Activated naive CD4-positive, alpha-beta T cell treated with anti-CD3 and anti-CD28 coated beads, Interleukin-2, amount 10 ng/mL, durations not matched to agents 7 days and 5 days (primary cell): ENCODE measurements at regions not wholly inside any gene's neighbourhood (a gene's known extent, or its start where the extent isn't known, plus 50 kb on each side); places are given as distances from the start of the nearest gene placed in this dataset.
A peak's percentile ranks its signal among the peaks of the same experiment; 100 is the strongest.
"Not testable (repeated sequence)": the region's sequence is repeated elsewhere in the genome, so short reads cannot be mapped to it uniquely, and the experiment has no call there.

Experiments used
- CTCF ChIA-PET: fragments of 350-600 bp; sonication (Branson Sonifier 250); formaldehyde crosslinking; loops from one replicate; lab custom pipeline; 2021; ENCODE audit warnings: antibody characterized with exemption; lab: Charles Lee
- DNase-seq: peaks from one replicate; pipeline ENCODE4 v3.0.0-alpha.2; 2020
- H3K27ac Mint-ChIP-seq: one replicate; pipeline ENCODE4 v1.8.0; 2021; ENCODE audit warnings: mild to moderate bottlenecking, moderate library complexity, mixed read lengths
- H3K27me3 Mint-ChIP-seq: one replicate; pipeline ENCODE4 v1.8.0; 2021; ENCODE audit warnings: mild to moderate bottlenecking, mixed read lengths
- H3K36me3 Mint-ChIP-seq: one replicate; pipeline ENCODE4 v1.8.0; 2021; ENCODE audit warnings: mixed read lengths
- H3K4me1 Mint-ChIP-seq: one replicate; pipeline ENCODE4 v1.8.0; 2021; ENCODE audit warnings: mixed read lengths
- H3K4me3 Mint-ChIP-seq: one replicate; pipeline ENCODE4 v1.8.0; 2021; ENCODE audit warnings: mild to moderate bottlenecking, moderate library complexity, mixed read lengths
- H3K9me3 Mint-ChIP-seq: one replicate; pipeline ENCODE4 v1.8.0; 2021; ENCODE audit warnings: mixed read lengths

DNA sequence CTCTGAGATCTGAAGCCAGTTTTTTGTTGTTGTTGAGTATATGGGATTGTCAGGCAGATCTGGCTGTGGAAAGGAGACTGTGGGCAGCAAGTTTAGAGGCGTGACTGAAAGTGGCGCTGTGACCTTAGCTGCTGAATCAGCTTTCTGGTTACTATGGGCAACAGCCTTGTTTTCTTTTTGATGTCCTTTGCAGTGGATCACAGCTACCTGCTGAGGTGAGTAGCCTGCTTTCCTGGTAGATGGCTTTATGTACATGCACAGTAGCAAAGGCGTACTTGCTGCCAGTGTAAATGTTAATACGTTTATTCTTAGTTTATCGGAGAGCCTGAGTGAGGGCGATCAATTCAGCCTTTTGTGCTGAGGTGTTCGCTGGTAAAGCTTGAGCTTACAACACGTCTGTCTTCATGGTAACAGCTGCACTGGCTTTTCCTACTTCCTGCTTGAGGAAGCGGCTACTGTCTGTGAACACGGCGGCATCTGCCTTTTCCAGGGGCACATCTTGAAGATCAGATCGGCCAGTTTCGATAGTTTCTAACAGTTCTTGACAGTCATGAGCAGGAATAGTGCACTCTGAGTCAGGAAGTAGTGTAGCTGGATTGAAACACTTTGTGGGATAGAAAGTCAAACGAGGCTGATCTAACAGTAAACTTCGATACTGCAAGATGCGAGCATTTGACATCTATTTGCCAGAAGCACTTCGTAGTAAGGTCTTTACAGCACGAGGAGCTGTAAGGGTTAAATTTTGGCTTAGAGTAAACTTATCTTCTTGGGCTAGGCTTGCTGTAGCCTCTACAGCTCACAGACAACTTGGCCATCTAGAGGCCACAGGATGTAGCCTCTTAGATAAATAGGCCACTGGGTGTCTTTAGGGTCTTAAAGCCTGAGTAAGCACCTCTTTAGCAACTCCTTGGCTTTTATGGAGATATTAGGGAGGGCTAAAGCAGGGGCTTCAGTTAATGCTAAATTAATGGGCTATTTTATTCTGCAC lies 161.1 kb upstream of the FRG2C start:
- CTCF ChIA-PET, H3K4me3 Mint-ChIP-seq, H3K4me1 Mint-ChIP-seq, H3K27me3 Mint-ChIP-seq, H3K36me3 Mint-ChIP-seq, H3K27ac Mint-ChIP-seq, DNase-seq: not testable (repeated sequence)
- H3K9me3 Mint-ChIP-seq = peaks cover 32% of the 10 kb centered on the region

- H3K27me3 Mint-ChIP-seq = no peaks in the 10 kb centered on the region
- H3K4me1 Mint-ChIP-seq = no peaks in the 10 kb centered on the region
- H3K9me3 Mint-ChIP-seq = peaks cover 46% of the 10 kb centered on the region
- no peak for DNase-seq
- H3K36me3 Mint-ChIP-seq = no peaks in the 10 kb centered on the region
- H3K4me3 Mint-ChIP-seq = no peak overlapping the region
- CTCF ChIA-PET = no interaction called here
- H3K27ac Mint-ChIP-seq = no peak overlapping the region
Measured at GRCh38 chr3:75506603-75507002, 157.5 kb upstream of the FRG2C start.

DNA sequence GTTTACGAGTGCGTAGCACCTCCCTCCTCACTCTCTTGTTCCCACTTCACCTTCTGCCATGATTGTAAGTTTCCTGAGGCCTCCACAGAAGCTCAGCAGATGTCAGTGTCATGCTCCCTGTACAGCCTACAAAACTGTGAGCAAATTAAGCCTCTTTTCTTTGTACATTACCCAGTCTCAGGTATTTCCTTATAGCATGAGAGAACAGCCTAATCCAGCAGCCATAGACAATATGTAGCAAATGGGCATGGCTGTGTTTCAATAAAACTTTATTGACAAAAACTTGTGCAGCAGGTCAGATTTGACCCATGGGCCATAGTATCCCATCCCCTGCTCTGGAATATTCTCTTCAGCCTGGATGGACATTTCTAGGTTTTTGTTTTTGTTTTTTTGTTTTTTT lies 156.2 kb upstream of the FRG2C start:
- CTCF ChIA-PET, H3K4me3 Mint-ChIP-seq, H3K27ac Mint-ChIP-seq, H3K36me3 Mint-ChIP-seq, DNase-seq, H3K4me1 Mint-ChIP-seq, H3K27me3 Mint-ChIP-seq: not testable (repeated sequence)
- peaks cover 44% of the 10 kb centered on the region for H3K9me3 Mint-ChIP-seq

DNA sequence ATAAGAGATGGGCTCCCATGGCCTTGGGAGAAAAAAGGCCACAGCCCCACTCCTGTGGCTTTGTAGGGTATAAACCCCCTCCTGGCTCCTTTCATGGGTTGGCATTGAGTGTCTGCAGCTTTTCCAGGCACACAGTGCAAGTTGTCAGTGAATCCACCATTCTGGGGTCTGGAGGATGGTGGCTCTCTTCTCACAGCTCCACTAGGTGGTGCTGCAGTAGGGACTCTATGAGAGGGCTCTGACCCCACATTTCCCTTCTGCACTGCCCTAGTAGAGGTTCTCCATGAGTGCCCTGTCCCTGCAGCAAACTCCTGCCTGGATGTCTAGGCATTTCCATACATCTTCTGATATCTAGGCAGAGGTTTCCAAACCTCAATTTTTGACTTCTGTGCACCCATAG lies 136.5 kb upstream of the FRG2C start:
- H3K9me3 Mint-ChIP-seq, CTCF ChIA-PET, H3K27me3 Mint-ChIP-seq, H3K27ac Mint-ChIP-seq, H3K4me1 Mint-ChIP-seq, H3K4me3 Mint-ChIP-seq, DNase-seq, H3K36me3 Mint-ChIP-seq: not testable (repeated sequence)

GRCh38 chr3:75552095-75552494 lies 112.0 kb upstream of the FRG2C start:
- CTCF ChIA-PET, H3K36me3 Mint-ChIP-seq, H3K27me3 Mint-ChIP-seq, H3K4me1 Mint-ChIP-seq, H3K4me3 Mint-ChIP-seq, H3K27ac Mint-ChIP-seq: not testable (repeated sequence)
- peak; percentile 39 for DNase-seq
- H3K9me3 Mint-ChIP-seq = peaks cover 42% of the 10 kb centered on the region

DNA sequence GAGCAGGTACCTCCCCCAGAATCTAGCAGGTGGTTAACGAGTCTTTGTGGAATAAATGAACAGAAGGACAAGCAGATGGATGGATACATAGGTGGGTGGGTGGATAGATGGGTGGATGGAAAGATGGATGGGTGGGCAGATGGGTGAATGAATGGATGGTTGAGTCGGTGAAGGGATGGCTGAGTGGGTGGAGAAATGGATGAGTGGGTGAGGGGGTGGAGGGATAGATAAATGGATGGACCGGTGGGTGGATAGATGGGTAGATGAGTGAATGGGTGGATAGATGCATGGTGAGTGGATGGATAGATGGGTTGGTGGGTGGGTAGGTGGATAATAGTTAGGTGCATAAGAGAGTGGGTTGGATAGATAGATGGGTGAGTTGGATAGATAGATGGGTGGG lies 99.7 kb upstream of the FRG2C start:
- DNase-seq, H3K27me3 Mint-ChIP-seq, H3K36me3 Mint-ChIP-seq, H3K9me3 Mint-ChIP-seq, H3K27ac Mint-ChIP-seq, H3K4me1 Mint-ChIP-seq, CTCF ChIA-PET, H3K4me3 Mint-ChIP-seq: not testable (repeated sequence)

DNA sequence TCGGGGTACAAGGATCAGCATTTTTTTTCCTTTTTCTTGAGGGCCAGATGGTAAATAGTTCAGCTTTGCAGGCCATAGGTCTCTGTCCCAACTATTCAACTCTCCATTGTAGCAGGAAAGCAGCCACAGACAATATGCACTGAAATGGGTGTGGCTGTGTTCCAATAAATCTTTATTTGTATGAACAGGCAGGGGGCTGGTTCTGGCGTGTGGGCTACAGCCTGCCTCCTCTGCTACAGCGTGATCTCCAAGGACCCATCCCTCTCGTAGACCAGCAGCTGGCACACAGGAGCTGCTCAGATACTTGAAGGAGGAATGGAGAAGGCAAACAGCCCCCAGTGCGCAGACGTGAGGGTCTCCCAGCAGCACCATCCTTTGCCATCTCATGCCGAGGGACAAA lies 91.8 kb upstream of the FRG2C start:
- DNase-seq, H3K4me1 Mint-ChIP-seq, H3K9me3 Mint-ChIP-seq, H3K36me3 Mint-ChIP-seq, CTCF ChIA-PET, H3K4me3 Mint-ChIP-seq, H3K27ac Mint-ChIP-seq, H3K27me3 Mint-ChIP-seq: not testable (repeated sequence)

GRCh38 chr3:75579091-75579490 lies 85.0 kb upstream of the FRG2C start:
- CTCF ChIA-PET = not testable (repeated sequence)

GRCh38 chr3:75579536-75579935 lies 84.6 kb upstream of the FRG2C start:
- H3K9me3 Mint-ChIP-seq, H3K4me3 Mint-ChIP-seq, H3K4me1 Mint-ChIP-seq, H3K27ac Mint-ChIP-seq, H3K36me3 Mint-ChIP-seq, DNase-seq: not testable (repeated sequence)
- peaks cover 30% of the 10 kb centered on the region for H3K27me3 Mint-ChIP-seq
- CTCF ChIA-PET = interaction anchor here (1.5 kb wide), 1 partner anchor 10 kb away, joined by 4 read pairs; no protein-coding TSS in a partner anchor

More at GRCh38 chr3:75579091-75579490, 85.0 kb upstream of the FRG2C start:
- not testable (repeated sequence) for H3K4me3 Mint-ChIP-seq, H3K36me3 Mint-ChIP-seq, H3K27ac Mint-ChIP-seq, H3K4me1 Mint-ChIP-seq, H3K9me3 Mint-ChIP-seq, DNase-seq
- H3K27me3 Mint-ChIP-seq = peaks cover 30% of the 10 kb centered on the region

- H3K4me3 Mint-ChIP-seq, H3K4me1 Mint-ChIP-seq, H3K36me3 Mint-ChIP-seq, H3K27ac Mint-ChIP-seq, H3K9me3 Mint-ChIP-seq: not testable (repeated sequence)
- peaks cover 30% of the 10 kb centered on the region for H3K27me3 Mint-ChIP-seq
- peak; percentile 48 for DNase-seq
- CTCF ChIA-PET = interaction anchor here (1.5 kb wide), 1 partner anchor 10 kb away, joined by 4 read pairs; no protein-coding TSS in a partner anchor
Measured at GRCh38 chr3:75579981-75580782, 83.9 kb upstream of the FRG2C start.

DNA sequence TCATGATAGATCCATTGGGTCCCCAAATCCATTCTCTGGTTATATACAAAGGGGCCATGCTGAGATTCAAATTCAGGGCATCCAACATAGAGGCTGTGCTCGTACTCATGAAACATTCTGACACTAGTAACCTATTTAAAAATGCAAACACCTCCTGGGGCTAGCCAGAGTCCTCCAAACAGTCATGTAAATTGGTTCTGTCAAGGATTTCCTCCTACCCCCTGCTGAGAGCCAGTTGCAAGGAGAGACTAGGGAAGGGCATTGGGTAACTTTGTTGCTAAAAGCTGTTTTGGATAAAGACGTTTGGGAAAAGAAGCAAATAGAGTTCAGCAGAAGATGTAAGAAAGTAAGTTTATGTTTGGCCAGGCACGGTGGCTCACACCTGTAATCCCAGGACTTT lies 81.6 kb upstream of the FRG2C start:
- H3K27ac Mint-ChIP-seq, H3K4me3 Mint-ChIP-seq, H3K9me3 Mint-ChIP-seq, H3K4me1 Mint-ChIP-seq, H3K36me3 Mint-ChIP-seq, DNase-seq, CTCF ChIA-PET: not testable (repeated sequence)
- H3K27me3 Mint-ChIP-seq = peaks cover 30% of the 10 kb centered on the region

GRCh38 chr3:75583116-75583515 lies 81.0 kb upstream of the FRG2C start:
- DNase-seq, H3K4me3 Mint-ChIP-seq, CTCF ChIA-PET, H3K36me3 Mint-ChIP-seq, H3K27ac Mint-ChIP-seq, H3K9me3 Mint-ChIP-seq, H3K4me1 Mint-ChIP-seq: not testable (repeated sequence)
- peaks cover 30% of the 10 kb centered on the region for H3K27me3 Mint-ChIP-seq

DNA sequence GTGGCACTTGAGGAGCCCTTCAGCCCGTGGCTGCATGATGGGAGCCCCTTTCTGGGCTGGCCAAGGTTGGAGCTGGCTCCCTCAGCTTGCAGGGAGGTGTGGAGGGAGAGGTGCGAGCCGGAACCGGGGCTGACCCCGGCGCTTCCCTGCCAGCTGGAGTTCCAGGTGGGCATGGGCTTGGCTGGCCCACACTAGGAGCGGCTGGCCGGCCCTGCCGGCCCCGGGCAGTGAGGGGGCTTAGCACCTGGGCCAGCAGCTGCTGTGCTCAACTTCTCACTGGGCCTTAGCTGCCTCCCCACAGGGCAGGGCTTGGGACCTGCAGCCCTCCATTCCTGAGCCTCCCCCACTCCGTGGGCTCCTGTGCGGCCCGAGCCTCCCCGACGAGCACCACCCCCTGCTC lies 76.4 kb upstream of the FRG2C start:
- DNase-seq, H3K9me3 Mint-ChIP-seq, CTCF ChIA-PET, H3K4me3 Mint-ChIP-seq, H3K4me1 Mint-ChIP-seq, H3K36me3 Mint-ChIP-seq, H3K27ac Mint-ChIP-seq, H3K27me3 Mint-ChIP-seq: not testable (repeated sequence)

DNA sequence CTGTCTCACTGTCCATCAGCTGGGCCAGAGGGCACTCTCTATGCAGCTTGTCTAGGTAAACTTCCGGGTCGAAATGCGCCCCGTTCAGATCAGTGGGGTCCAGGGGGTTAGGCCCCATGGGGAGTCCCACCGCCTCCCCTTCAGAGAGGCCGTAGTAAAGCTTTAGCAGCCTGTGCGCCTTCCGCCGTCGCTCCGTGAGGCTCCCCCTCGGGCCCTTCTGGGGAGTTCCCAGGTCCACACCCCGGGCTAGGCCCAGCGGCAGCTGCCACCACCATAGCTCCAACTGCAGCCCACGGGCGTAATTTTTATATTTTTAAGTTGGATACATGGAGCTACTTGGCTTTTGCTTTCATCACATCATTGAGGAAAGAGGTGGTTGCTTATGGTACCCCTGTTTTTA lies 73.7 kb upstream of the FRG2C start:
- CTCF ChIA-PET = interaction anchor here (1.2 kb wide), 1 partner anchor 10 kb away, joined by 4 read pairs; no protein-coding TSS in a partner anchor

More for the DNA sequence above, 73.7 kb upstream of the FRG2C start:
- not testable (repeated sequence) for H3K36me3 Mint-ChIP-seq, H3K4me3 Mint-ChIP-seq, H3K27ac Mint-ChIP-seq, DNase-seq, H3K4me1 Mint-ChIP-seq, H3K27me3 Mint-ChIP-seq
- peaks cover 12% of the 10 kb centered on the region for H3K9me3 Mint-ChIP-seq
